GM12875 (cell line): ENCODE measurements at regions not wholly inside any gene's neighbourhood (a gene's known extent, or its start where the extent isn't known, plus 50 kb on each side); places are given as distances from the start of the nearest gene placed in this dataset.

Source experiments
- H3K4me3 ChIP-seq: one replicate; pipeline ENCODE4 v1.5.1; 2011; ENCODE audit warnings: low read depth, low read length, control low read depth
- TF ChIP-seq, protein P1 (sequence below): IDR thresholded peaks from 2 replicates; pipeline ENCODE4 v1.5.1; 2011; ENCODE audit warnings: low read depth, mild to moderate bottlenecking, control low read depth, inconsistent platforms, low read length, moderate library complexity, borderline replicate concordance; ENCODE audit not compliant: insufficient read depth

GRCh38 chr14:40093800-40094199 lies 661.6 kb upstream of the FBXO33 start:
- TF ChIP-seq, protein P1, sequence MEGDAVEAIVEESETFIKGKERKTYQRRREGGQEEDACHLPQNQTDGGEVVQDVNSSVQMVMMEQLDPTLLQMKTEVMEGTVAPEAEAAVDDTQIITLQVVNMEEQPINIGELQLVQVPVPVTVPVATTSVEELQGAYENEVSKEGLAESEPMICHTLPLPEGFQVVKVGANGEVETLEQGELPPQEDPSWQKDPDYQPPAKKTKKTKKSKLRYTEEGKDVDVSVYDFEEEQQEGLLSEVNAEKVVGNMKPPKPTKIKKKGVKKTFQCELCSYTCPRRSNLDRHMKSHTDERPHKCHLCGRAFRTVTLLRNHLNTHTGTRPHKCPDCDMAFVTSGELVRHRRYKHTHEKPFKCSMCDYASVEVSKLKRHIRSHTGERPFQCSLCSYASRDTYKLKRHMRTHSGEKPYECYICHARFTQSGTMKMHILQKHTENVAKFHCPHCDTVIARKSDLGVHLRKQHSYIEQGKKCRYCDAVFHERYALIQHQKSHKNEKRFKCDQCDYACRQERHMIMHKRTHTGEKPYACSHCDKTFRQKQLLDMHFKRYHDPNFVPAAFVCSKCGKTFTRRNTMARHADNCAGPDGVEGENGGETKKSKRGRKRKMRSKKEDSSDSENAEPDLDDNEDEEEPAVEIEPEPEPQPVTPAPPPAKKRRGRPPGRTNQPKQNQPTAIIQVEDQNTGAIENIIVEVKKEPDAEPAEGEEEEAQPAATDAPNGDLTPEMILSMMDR = no peak
- H3K4me3 ChIP-seq = no peak overlapping the region

- TF ChIP-seq, protein P1 = no peak
- no peak overlapping the region for H3K4me3 ChIP-seq
Measured at GRCh38 chr14:40074169-40074568, 641.9 kb upstream of the FBXO33 start.

- TF ChIP-seq, protein P1 = no peak
- H3K4me3 ChIP-seq = no peak overlapping the region
Measured at GRCh38 chr14:40072175-40072574, 639.9 kb upstream of the FBXO33 start.

- TF ChIP-seq, protein P1 = no peak
- H3K4me3 ChIP-seq = no peak overlapping the region
Measured at GRCh38 chr14:40058901-40059897, 627.0 kb upstream of the FBXO33 start.

GRCh38 chr14:40053416-40053815 lies 621.2 kb upstream of the FBXO33 start:
- no peak overlapping the region for H3K4me3 ChIP-seq
- TF ChIP-seq, protein P1 = no peak

GRCh38 chr14:40028991-40029390 lies 596.8 kb upstream of the FBXO33 start:
- no peak overlapping the region for H3K4me3 ChIP-seq
- TF ChIP-seq, protein P1 = no peak

- TF ChIP-seq, protein P1 = no peak
- no peak overlapping the region for H3K4me3 ChIP-seq
Measured at GRCh38 chr14:40025101-40025500, 592.9 kb upstream of the FBXO33 start.
